GM19324 (cell line): ENCODE measurements at regions not wholly inside any gene's neighbourhood (a gene's known extent, or its start where the extent isn't known, plus 50 kb on each side); places are given as distances from the start of the nearest gene placed in this dataset.

Source experiments
- ATAC-seq: cut with Tn5 transposase; IDR thresholded peaks from one replicate; pipeline ENCODE4 v1.9.1; 2021; ENCODE audit warnings: mild to moderate bottlenecking, moderate library complexity; ENCODE audit not compliant: unreplicated experiment, low FRiP score

- no peak for ATAC-seq
Observed at GRCh38 chr5:39730699-39731098, 305.9 kb upstream of the DAB2 start.

DNA sequence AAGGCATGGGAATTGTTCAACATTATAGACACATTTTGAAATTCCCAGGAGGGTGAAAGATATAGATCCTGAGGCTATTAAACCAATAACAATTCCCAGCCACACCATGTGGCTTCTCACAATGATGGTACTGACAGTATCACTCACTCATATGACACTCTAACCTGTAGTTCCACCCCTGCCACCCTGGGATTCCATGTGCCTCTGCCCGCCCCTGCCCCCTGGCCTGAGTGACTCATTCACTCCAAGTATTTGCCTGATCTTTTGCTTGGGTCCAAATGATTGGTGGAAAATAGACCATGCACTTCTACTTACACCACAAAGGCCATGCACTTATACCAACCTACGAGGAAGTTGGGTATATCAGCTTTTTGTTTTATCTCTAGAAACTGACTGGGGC is 305.2 kb upstream of the DAB2 start:
- ATAC-seq = no peak

GRCh38 chr5:39726467-39726866 is 301.7 kb upstream of the DAB2 start:
- no peak for ATAC-seq

DNA sequence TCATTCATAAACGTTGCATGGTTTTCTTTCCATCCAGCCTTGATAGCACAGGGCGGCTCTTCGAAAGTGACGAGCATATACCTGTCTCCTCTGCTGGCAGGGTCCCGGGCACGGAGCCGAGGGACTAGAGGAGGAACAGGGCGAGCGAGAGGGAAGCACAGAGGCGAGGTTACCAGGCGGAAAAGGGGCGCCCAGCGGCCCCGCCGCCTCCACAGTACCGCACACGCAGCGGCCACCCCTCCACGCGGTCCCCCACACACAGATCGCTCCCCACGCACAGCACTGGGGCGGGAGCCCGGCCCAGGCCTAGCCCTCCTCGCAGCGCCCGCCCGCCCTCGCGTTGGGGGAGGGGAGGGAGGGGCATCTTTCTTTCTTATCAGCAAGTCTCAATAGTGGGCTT is 296.6 kb upstream of the DAB2 start:
- ATAC-seq = no peak

DNA sequence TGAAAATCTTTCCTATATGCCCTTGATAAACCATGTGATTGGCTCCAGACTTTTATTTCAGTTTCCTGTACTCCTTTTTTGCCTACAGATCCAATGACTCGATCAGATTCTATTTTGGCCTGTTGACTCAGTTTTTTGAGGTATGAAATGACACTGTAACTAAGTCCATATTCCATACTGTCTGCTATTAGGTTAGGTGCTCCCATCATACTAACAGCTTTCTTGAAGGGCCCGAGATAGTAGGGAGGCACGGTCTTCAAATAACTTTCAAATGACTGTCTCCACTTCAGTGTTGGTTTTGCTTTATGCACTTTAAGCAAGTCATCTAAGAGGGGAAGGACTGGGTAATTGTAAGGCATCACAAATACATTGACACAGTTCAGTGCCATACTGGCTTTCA is 295.4 kb upstream of the DAB2 start:
- ATAC-seq = no peak

DNA sequence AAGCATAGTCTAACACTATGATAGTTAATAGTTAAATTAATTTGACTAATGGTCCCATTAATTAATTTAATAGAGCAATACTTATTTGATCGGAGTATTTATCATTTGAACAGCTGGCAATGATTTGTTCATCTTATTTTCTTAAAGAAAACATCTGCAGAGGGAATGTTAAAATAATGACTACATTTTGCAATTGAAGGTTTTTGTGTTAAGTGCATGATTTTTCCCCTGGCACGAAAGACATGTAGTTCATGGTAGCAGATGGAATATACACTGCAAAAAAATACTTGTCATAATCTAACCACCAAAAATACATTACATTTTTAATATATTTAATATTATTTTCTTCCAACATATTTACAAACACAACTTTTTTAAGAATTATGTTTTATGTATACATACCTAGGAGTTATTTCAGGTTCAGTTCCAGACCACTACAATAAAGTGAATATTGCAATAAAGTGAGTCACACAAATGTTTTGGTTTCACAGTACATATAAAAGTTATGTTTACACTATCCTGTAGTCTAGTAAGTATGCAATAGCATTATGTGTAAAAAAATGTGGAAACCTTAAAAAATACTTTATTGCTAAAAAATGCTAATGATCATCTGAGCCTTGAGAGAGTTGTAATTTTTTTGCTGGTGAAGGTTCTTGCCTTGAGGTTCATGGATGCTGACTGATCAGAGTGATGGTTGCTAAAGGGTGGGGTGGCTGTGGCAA is 292.6 kb upstream of the DAB2 start:
- ATAC-seq = no peak

DNA sequence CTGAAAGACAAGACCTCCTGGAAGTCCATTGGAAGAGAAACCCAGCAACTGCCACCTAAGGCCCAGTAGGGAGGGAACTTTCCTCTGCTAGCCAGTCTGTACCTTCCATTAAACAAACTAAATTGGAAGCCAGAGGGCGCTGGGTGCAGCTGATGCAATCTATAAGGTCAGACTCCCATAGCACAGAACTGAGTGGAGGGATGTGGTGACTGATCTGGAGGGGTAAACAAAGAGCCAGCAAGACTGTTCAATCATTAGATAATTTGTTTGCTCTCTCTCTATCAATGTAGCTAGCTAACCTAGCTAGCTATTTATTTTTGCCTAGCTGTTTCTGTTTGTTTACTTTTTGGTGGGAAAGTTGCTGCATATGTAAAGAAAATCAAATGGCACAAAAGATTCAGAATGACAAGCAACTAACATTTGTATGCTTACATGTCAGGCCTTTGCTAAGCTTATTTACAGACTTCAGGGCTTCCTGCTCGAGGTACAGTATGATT is 291.8 kb upstream of the DAB2 start:
- no peak for ATAC-seq

DNA sequence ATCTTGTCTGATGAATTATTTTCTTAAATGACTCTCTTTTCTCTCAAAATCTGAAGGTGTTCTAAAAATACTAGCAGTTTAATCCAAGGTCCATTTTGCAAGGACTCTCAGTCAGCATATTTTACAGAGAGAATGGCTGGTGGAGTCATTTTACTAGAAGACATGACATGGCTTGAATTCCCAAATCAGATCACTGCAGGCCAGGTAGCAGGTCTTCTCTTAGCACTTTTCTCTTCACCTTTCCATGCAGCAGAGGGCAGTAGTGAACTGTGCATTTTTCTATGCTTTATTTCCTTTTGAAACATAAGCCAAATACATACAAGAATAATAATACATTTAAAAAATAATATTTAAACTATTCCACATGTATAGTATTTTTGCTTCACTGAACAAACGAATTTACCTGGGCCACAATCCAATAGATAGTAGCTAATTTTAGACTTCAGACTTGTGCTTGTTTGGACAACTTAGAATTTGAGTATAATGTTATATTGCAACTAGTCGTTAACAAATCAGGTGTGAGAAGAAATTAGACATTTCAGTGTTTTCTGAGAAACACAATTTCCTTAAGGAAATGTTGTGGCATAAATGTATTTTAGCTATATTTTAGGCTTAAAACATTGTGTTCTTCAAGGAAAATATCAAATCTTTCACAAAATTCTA is 289.4 kb upstream of the DAB2 start:
- ATAC-seq = no peak

DNA sequence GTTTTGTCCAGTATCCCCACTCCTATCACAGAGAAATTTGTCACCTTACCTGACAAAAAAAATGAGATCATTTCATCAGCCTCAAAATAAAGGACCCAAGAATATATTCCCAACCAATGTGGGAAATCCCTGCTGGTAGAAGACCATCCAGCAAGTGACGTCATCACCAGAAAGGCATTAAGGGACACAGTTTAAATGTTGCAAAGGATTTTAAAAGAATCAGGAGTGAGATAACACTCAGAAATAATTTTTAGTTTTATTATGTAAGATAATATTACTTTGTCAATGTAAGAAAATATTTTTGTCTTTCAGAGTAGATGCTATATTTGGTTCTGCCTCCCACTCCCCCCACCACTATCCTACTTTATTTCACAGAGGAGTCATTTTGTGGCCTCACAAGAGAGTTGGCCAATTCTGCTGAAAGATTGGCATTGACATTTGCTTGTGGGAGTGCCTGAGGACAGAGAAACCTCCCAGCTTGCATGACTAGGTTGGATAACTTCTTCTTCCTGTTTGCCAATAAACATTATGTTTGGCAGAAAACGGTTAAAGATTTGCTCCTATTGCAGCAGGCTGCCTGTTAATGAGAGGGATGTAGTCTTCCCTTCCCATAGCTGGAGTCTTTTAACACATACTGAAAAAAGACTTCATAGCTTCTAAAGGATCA is 288.6 kb upstream of the DAB2 start:
- ATAC-seq = no peak

DNA sequence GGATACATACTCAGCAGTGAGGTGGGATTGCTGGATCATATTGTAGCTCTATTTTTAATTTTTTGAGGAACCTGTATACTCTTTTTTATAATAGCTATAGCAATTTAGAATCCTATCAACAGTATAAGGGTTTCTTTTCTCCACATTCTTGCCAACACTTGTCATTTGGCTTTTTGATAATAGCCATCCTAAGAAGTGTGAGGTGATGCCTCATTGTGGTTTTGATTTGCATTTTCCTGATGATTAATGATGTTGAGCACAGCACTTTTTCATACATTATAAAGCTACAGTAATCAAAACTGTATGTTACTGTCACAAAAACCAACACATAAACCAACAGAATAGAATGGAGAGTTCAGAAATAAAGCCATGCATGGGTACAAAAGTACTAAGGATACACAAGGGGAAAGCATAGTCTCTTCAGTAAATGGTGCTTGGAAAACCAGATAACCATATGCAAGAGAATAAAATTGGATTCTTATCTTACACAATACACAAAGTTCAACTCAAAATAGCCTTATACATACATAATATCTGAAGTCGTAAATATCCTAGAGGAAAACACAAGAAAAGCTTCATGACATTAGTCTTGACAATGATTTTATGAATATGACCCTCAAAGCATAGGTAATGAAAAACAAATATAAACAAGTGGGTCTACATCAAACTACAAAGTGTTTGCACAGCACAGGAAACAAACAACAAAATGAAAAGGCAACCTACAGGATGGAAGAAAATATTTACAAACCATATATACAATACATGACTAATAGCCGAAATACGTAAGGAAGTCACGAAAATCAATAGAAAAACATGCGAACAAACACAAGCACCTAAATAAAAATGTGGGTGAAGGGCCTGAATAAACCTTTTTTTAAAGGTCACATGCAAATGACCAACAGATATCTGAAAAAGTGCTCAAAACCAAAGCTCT is 287.8 kb upstream of the DAB2 start:
- no peak for ATAC-seq

GRCh38 chr5:39711821-39712220 is 287.0 kb upstream of the DAB2 start:
- no peak for ATAC-seq

GRCh38 chr5:39709032-39709431 is 284.3 kb upstream of the DAB2 start:
- no peak for ATAC-seq

DNA sequence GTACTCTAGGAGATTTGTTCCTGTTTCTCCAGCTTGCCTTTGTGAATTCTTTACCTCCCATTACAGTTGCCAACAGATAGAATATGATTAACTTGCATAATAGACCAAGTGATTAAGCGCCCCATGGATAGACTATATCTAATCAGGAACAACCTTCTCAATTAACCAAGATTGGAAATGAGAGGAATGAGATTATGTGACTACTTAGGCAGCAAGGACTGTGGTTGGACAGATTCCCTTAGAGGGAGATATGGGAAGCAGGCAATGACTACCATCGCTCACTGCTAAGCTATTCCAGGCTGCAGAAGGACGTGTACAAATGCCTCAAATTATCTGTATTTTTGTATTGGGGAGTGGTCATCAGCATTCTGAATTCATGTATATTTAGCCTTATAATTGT is 278.1 kb upstream of the DAB2 start:
- no peak for ATAC-seq

DNA sequence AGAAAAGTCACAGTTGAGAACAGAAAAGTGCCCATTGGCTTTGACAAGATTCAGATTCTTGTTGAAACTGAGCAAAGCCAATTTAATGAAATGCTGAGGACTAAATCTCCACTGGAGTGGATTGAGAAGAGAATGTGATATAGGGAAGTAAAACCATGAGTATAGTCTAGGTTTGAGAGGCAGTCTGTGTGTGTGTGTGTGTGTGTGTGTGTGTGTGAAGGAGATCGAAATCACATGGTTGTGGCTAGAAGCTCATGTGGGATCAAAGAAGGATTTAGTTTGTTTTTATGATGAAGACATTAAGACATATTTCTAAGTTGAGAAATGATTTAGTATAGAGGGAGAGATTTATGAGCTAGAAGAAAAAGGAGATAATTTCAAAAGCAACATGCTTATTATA is 275.7 kb upstream of the DAB2 start:
- no peak for ATAC-seq

DNA sequence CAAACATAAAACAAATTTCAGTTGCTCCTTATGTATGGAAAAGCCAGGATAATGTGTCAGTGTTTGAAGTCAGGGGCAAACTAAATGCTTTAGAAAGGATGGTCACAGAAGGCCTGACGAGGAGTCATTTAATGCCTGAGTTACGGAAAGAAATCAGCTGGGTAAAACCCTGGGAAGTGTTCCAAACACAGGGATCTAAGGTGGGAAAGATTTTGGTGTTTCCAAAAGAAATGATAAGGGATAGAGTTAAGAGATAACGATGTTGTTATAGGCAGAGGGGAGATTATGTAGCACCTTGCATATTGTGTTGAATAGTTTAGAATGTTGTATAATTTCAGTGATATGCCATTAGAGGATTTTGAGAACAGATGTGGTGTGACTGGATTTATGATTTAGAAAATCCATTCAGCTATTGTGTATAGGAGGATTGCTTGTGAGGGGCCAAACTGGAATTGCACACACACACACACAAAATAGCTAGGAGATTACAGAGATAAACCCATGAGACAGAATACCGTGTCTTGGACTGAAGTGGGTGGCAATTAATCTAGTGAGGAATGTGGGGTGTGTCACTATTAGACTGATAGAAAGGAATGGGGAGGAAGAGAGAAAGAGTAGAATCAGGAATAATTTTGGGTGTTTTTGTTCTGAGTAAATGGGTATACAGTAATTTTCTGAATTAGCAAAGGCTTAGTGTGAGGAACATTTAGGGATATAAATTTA is 274.2 kb upstream of the DAB2 start:
- ATAC-seq = no peak

- ATAC-seq = no peak
Observed at GRCh38 chr5:39697881-39698280, 273.1 kb upstream of the DAB2 start.

DNA sequence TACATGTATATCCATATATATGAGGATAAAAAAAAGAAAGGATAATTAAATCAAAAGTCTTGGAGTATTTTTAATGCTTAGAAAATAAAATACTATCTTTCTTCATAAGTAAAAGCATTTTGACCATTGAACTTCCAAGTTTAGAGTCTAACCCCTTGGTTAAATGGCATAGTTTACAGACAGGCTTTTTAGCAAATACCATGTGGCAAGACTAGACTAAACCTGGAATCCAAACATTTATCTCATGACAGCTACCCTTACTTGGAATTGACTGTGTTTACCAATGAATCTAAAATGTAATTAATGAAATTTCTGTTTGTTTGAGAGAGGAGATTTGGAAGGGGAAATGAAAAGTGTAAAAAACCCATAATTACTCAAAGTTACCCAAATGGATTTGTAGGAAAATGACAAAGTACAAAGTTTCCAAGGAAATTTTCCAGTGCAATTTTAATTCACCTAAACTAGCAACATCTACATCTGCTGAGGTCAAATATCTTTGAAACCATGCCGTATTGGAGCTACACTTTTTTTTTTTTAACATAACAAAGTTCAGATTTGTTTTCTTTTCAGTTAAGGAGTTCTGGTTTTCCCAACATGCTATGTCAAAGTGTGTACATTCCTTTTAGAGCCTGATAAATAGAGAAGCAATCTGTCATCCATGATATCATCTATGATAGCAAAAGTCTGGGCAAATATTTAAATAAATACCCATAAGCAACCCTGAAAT is 272.1 kb upstream of the DAB2 start:
- ATAC-seq = no peak

- no peak for ATAC-seq
Observed at GRCh38 chr5:39691993-39692392, 267.2 kb upstream of the DAB2 start.

DNA sequence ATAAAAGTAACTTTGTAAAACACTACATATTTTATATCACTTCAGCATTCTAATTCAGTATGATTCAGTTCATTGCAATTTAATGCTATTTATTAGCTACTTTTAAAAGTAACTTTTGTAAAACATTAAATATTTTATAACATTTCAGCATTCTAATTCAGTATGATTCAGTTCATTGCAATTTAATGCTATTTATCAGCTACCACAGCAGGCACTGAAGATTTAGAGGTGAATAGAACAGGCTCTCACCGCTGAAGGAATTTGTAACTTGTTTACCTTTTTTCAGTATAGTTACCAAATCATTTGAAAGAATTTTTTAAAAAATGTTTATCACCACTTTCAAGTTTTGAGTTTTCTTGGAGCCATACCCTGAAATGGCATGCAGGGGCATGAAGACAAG is 266.4 kb upstream of the DAB2 start:
- ATAC-seq = no peak
